Loucy (cell line): ENCODE measurements at regions not wholly inside any gene's neighbourhood (a gene's known extent, or its start where the extent isn't known, plus 50 kb on each side); places are given as distances from the start of the nearest gene placed in this dataset.

Experiments used
- EZH2phosphoT487 ChIP-seq: fragments of 200-600 bp; IDR thresholded peaks from 2 replicates; pipeline ENCODE4 v1.6.1; 2018; ENCODE audit warnings: antibody characterized with exemption, mild to moderate bottlenecking, moderate library complexity, borderline replicate concordance
- TF ChIP-seq, protein P1 (sequence below): fragments of 200-600 bp; sonication (generic); conservative IDR thresholded peaks from 2 replicates; pipeline ENCODE4 v1.5.1; 2014; ENCODE audit warnings: mild to moderate bottlenecking, antibody characterized with exemption, low read length

DNA sequence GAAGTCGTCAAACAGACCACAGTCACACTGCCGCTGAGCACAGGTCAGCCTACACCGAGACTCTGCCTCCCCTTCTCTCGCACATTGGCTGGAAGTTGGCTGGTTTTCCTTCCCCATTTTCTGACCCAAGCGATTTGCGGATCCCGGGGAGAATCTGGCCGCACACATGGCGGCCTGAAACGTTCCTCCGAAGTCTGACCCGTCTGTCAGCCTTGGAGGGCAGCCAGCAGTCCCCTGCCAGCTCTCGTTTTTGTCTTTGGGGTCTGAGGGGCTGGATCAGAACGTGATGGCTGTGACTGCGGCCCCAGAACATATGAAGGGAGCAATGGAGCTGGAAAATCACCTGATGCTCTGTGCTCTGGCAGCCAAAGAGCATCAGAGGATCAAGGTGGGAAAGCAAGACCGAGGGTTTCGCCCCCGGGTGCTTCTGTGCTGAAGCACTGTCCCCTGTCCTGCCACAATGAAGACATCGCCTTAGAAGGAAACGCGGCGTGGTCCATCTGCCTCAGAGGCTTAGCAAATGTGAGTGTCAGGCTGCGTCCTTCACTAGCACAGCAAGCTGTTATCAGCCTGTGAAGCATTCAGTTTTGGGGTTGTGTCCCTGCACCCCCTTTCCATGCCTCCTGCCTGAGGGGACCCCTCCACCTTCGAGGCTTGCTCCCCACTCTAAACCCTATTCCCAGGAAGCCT is 119.3 kb upstream of the SHH start:
- TF ChIP-seq, protein P1, sequence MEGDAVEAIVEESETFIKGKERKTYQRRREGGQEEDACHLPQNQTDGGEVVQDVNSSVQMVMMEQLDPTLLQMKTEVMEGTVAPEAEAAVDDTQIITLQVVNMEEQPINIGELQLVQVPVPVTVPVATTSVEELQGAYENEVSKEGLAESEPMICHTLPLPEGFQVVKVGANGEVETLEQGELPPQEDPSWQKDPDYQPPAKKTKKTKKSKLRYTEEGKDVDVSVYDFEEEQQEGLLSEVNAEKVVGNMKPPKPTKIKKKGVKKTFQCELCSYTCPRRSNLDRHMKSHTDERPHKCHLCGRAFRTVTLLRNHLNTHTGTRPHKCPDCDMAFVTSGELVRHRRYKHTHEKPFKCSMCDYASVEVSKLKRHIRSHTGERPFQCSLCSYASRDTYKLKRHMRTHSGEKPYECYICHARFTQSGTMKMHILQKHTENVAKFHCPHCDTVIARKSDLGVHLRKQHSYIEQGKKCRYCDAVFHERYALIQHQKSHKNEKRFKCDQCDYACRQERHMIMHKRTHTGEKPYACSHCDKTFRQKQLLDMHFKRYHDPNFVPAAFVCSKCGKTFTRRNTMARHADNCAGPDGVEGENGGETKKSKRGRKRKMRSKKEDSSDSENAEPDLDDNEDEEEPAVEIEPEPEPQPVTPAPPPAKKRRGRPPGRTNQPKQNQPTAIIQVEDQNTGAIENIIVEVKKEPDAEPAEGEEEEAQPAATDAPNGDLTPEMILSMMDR = no peak
- TF ChIP-seq EZH2phosphoT487 = no peak
